HAP-1 (cell line): ENCODE measurements at regions not wholly inside any gene's neighbourhood (a gene's known extent, or its start where the extent isn't known, plus 50 kb on each side); places are given as distances from the start of the nearest gene placed in this dataset.

Experiments used
- DNase-seq, 2 experiments: peaks; one replicate each; pipeline ENCODE4 v3.0.0-alpha.2; 2016 to 2020; ENCODE audit warnings: low spot score in 2 of 2
- H3K27me3 ChIP-seq: fragments of 250-450 bp; sonication (Bioruptor Pico); 2 replicates; pipeline ENCODE4 v1.5.1; 2020; ENCODE audit warnings: low read depth, mild to moderate bottlenecking, moderate library complexity
- H3K36me3 ChIP-seq: fragments of 250-450 bp; sonication (Bioruptor Pico); replicated peaks from 2 replicates; pipeline ENCODE4 v1.5.1; 2020; ENCODE audit warnings: mild to moderate bottlenecking
- H3K4me1 ChIP-seq: fragments of 250-450 bp; sonication (Bioruptor Pico); 2 replicates; pipeline ENCODE4 v1.5.1; 2020; ENCODE audit warnings: mild to moderate bottlenecking
- H3K4me3 ChIP-seq: fragments of 250-450 bp; sonication (Bioruptor Pico); 2 replicates; pipeline ENCODE4 v1.5.1; 2020; ENCODE audit warnings: mild to moderate bottlenecking, moderate library complexity
- H3K9me3 ChIP-seq: fragments of 250-450 bp; sonication (Bioruptor Pico); 2 replicates; pipeline ENCODE4 v1.5.1; 2020; ENCODE audit warnings: mild to moderate bottlenecking, moderate library complexity
- in situ Hi-C: fragments of 300-500 bp; cut with MboI; formaldehyde crosslinking; loops from 3 replicates; pipeline ENCODE4 v1.14.3; 2020; ENCODE audit warnings: low sequenced_read_pairs, inconsistent platforms, mixed read lengths

DNA sequence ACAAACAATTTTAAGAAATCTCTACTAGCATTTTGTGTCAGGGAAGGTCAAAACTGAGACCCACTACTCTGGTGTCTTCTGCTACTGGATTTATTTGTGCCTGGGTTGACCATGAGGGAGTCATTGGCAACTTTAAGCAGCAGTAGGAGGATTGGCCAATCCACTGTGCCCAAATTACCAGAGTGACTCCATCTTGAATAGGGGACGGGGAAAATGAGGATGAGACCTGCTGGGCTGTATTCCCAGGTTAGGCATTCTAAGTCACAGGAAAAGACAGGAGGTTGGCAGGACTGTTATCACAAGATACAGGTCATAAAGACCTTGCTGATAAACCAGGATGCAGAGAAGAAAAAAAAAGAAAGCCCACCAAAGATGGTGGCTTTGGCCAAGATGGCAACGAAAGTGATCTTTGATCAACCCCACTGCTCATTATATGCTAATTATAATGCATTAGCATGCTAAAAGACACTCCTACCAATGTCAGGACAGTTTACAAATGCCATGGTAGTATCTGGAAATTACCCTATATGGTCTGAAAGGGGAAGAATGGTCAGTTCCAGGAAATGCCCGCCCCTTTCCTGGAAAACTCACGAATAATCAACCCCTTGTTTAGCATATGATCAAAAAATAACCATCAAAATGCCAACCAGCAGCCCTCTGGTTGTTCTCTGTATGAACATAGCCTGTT, 200.9 kb downstream of the LTN1 start:
- no peaks in the 10 kb centered on the region for H3K4me1 ChIP-seq
- DNase-seq = no peak
- in situ Hi-C loops = no loop called here
- H3K9me3 ChIP-seq = no peaks in the 10 kb centered on the region
- no peaks in the 10 kb centered on the region for H3K27me3 ChIP-seq
- H3K36me3 ChIP-seq = no peaks in the 10 kb centered on the region
- H3K4me3 ChIP-seq = no peak overlapping the region

DNA sequence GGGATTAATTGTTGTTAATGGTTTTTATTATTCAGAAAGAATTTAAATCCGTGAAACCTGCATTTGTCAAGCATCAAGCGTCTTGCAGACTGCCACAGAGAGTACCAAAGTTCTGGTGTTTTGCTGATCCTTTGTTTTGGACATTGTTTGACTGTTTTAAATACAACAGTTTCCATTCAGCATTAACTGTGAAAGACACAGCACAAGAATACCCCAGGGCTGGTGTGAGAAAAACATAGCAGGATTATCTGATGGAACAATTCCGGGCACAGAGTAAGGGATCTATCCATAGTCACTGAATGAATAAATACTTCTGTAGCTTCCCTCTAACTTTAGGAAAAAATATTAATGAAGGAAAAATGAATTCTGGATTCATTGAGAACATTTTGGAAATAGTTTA, 202.3 kb downstream of the LTN1 start:
- no peaks in the 10 kb centered on the region for H3K36me3 ChIP-seq
- no peak for DNase-seq
- no peaks in the 10 kb centered on the region for H3K27me3 ChIP-seq
- H3K4me1 ChIP-seq = no peaks in the 10 kb centered on the region
- in situ Hi-C loops = no loop called here
- no peak overlapping the region for H3K4me3 ChIP-seq
- H3K9me3 ChIP-seq = no peaks in the 10 kb centered on the region

DNA sequence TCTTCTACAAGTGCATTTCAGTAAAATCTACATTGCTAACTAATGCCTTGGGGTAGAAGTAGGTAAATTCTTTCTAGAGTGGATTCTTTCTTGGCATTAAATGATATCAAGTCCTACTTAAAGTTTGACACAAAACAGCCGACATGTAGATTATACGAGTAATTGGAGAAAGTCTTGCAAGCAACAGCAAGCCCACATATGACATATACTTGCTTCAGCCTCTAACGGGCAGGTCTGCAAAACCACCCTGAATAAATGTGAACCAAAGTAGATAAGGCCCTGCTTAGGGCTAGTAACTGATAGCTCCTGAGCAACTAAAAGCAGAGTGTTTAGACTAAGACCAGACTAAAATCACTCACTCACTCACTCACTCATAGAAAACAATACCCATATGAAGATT, 203.2 kb downstream of the LTN1 start:
- H3K4me1 ChIP-seq = no peaks in the 10 kb centered on the region
- no peaks in the 10 kb centered on the region for H3K36me3 ChIP-seq
- H3K4me3 ChIP-seq = no peak overlapping the region
- no peaks in the 10 kb centered on the region for H3K9me3 ChIP-seq
- H3K27me3 ChIP-seq = no peaks in the 10 kb centered on the region
- in situ Hi-C loops = no loop called here
- DNase-seq = no peak

DNA sequence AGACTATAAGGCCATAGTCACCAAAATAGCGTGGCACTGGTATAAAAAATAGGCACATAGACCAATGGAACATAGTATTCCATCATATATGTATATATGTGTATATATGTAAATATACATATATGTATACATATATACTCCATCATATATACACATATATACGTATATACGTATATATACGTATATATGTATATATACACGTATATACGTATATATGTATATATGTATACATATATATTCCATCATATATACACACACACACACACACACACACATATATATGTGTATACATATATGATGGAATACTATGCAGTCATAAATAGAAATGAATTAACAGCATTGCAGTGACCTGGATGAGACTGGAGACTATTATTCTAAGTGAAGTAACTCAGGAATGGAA, 204.6 kb downstream of the LTN1 start:
- Histone ChIP-seq H3K36me3 (no peaks in the 10 kb centered on the region), H3K9me3 (no peaks in the 10 kb centered on the region), H3K4me1 (no peaks in the 10 kb centered on the region), H3K27me3 (no peaks in the 10 kb centered on the region), H3K4me3 (no peak overlapping the region)
- in situ Hi-C loops = no loop called here
- no peak for DNase-seq

DNA sequence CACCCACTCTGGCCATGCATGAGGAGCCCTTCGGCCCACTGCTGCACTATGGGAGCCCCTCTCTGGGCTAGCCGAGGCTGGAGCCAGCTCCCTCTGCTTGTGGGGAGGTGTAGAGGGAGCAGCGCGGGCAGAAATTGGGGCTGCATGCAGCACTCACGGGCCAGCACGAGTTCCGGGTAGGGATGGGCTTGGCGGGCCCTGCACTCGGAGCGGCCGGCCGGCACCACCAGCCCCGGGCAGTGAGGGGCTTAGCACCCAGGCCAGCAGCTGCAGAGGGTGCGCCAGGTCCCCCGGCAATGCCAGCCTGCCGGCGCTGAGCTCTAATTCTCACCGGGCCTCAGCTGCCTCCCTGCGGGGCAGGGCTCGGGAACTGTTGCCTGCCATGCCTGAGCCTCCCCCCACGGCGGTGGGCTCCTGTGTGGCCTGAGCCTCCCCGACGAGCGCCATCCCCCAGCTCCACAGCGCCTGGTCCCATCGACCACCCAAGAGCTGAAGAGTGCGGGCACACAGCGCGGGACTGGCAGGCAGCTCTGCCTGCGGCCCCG, 209.0 kb downstream of the LTN1 start:
- in situ Hi-C loops = no loop called here
- Histone ChIP-seq H3K36me3 (no peaks in the 10 kb centered on the region), H3K4me3 (no peak overlapping the region), H3K4me1 (no peaks in the 10 kb centered on the region), H3K9me3 (no peaks in the 10 kb centered on the region), H3K27me3 (no peaks in the 10 kb centered on the region)
- DNase-seq = no peak

DNA sequence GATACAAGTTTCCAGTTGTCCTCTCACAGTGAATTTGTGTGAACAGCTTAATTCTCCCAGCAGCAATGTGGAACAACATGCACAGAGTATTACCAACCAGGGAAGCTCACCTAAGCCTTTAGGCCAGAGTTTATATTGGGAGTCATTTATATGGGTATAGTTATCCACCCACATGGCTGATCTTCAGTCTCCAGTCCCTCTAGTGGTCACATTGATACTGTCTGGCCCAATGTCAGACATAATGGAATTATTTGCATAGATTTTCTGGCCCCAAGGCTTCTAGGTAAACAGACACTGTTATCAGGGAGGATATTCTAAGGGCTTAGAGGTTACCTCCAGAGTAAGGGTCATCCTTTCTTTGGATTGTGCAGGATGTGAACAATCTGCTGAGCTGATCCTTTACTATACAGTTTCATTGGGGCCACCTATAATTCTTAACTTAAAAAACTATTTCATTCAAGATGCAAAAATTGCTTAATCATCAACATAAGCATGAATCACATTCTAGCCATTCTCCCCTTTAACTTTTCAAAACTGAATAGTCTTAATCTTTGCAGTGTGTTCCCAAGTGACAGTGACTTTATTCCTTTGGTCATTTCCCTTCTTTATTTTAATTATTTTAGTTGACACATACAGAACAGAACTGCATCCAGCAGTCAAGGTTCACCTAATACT, 210.9 kb downstream of the LTN1 start:
- Histone ChIP-seq H3K27me3 (no peaks in the 10 kb centered on the region), H3K9me3 (no peaks in the 10 kb centered on the region), H3K4me3 (no peak overlapping the region), H3K36me3 (no peaks in the 10 kb centered on the region), H3K4me1 (no peaks in the 10 kb centered on the region)
- peak in 1 of 2 experiments; percentile 17 for DNase-seq
- in situ Hi-C loops = no loop called here

DNA sequence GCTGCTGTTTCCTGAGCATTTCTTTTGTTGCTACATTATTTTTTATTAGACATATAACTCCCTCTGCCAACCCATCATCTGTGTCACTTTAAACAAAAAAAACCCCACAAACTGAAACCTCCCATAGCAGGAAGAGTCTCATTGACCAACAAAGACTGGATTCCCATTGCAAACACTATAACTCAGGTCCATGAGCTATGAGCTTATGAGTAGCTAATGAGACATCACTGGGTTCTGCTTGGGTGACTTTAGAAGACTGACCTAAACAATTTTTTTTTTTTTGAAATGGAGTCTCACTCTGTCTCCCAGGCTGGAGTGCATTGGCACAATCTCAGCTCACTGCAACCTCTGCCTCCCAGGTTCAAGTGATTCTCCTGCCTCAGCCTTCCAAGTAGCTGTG, 212.8 kb downstream of the LTN1 start:
- no peak for DNase-seq
- no peaks in the 10 kb centered on the region for H3K27me3 ChIP-seq
- in situ Hi-C loops = no loop called here

DNA sequence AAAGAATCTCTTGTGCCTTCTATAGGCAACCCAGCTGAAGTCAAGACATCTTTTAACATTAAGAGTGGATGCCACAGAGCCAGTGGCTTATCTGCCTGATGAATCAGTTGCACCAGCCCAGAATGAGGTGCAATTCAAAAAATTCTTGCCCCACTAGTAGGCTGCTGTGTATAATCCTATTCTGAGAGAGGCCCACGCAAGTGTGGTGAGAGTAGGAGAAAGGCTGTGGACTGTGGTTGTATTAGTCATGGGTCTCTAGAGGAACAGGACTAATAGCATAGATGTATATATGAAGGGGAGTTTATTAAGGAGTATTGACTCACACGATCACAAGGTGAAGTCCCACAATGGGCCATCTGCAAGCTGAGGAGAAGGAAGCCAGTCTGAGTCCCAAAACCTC, 216.4 kb downstream of the LTN1 start:
- H3K4me1 ChIP-seq = no peaks in the 10 kb centered on the region
- no peak for DNase-seq
- H3K9me3 ChIP-seq = no peaks in the 10 kb centered on the region
- H3K36me3 ChIP-seq = no peaks in the 10 kb centered on the region
- no peak overlapping the region for H3K4me3 ChIP-seq
- H3K27me3 ChIP-seq = no peaks in the 10 kb centered on the region
- in situ Hi-C loops = no loop called here

More for the DNA sequence above, 212.8 kb downstream of the LTN1 start:
- Histone ChIP-seq H3K9me3 (no peaks in the 10 kb centered on the region), H3K4me3 (no peak overlapping the region), H3K4me1 (no peaks in the 10 kb centered on the region), H3K36me3 (no peaks in the 10 kb centered on the region)

DNA sequence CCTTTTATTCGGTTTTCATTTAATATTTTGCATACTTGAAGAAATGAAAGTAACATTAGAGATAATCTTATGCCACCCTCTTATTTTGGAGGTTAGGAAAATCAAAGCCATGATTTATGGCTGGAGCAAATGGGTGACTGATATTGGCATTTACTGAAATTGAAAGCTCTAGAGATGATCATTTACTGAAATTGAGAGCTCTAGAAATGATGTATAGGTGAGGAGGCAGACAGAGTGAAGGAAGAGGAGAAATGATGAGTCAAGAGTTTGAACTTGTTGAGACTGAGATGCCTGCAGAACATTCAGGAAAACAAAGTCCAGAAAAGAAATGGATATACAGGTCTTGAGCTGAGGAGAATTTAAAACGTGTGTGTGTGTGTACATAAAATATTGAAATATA, 217.6 kb downstream of the LTN1 start:
- no peaks in the 10 kb centered on the region for H3K36me3 ChIP-seq
- H3K4me3 ChIP-seq = no peak overlapping the region
- H3K9me3 ChIP-seq = no peaks in the 10 kb centered on the region
- no peak for DNase-seq
- H3K4me1 ChIP-seq = no peaks in the 10 kb centered on the region
- in situ Hi-C loops = no loop called here
- H3K27me3 ChIP-seq = no peaks in the 10 kb centered on the region

DNA sequence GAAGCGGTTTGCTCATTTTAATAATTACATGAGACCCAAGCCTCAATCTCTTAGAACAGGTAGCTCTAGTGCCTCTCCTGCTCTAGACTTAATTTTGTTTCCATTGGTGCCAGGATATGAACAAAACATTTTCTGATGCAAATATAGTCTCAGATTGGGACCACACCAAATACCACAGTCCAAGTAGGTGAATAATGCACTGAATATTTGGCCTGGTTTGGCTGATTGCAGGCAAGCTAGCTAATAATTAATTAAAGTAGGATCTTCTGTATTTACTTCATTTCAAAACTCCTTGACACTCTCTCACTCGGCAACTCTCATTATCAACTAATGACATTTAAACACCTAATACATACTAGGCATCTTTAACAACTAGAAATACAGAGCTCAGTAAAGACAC, 219.6 kb downstream of the LTN1 start:
- in situ Hi-C loops = no loop called here
- no peaks in the 10 kb centered on the region for H3K27me3 ChIP-seq
- DNase-seq = no peak
- no peaks in the 10 kb centered on the region for H3K4me1 ChIP-seq
- H3K36me3 ChIP-seq = no peaks in the 10 kb centered on the region
- no peak overlapping the region for H3K4me3 ChIP-seq
- no peaks in the 10 kb centered on the region for H3K9me3 ChIP-seq

DNA sequence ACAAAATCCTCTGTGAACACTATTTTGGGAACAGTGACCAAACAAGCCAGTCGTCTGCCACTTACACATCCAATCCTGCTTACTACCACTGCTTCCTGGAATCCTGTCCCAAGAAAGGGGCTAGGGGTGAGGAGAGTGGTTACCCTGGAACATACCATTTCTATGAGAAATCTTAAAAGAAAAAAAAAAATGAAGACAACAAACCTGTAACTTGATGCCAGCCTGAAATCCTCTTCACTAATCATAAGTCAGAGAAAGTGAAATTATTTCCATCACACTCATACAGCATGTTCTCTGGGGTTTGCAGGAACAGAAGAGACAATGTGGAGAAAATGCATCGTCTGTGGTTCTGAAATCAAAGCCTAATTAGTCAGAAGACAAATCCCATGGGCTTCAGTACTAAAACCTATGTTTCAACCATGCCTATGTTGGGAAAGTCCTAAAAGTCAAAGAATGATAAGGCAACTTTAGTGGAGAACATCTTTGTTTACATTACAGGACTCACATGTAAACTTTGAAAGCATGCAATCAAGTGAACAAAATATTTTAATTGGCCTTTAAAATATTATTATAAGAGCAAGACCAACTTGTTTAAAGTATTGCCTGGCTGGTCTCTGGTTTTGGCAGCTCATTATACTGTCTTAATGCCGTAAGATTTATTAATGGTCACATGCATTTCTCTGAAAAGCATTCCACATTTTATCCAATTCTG, 220.7 kb downstream of the LTN1 start:
- H3K36me3 ChIP-seq = no peaks in the 10 kb centered on the region
- no peaks in the 10 kb centered on the region for H3K9me3 ChIP-seq
- H3K27me3 ChIP-seq = no peaks in the 10 kb centered on the region
- no peaks in the 10 kb centered on the region for H3K4me1 ChIP-seq
- no peak for DNase-seq
- in situ Hi-C loops = no loop called here
- no peak overlapping the region for H3K4me3 ChIP-seq

DNA sequence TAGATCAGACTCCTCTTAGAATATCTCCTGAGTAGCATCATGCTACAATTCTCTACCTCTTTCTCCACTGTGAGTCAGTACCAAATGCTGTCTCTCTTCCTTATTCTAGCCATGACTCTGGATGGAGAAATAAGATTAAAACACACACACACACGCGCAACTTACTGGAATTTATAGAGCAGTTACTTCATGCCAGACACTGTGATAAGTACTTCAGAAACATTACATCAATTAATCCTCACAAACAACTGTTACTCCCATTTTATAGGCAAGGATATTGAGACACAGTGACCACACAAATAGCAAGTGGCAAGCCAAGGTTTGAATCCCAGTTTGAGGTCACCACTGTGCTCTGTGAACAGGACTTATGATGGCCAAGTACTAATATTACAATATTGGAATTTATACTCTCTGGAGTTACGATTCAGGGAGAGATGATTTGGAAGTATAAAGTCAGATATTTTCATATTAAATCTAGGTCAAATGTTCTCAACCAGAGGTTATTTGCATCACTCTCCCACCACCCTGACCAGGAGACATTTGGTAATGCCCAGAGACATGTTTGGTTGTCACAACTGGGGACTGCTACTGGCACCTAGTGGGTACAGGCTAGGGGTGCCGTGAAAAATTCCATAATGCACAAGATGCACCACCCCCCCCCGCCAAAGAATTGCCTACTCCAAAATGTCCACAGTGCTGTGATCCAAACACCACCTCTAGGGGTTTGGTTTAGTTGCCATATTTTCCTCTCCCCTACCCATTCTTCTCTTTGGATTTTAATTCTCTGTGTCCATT, 221.6 kb downstream of the LTN1 start:
- DNase-seq = no peak
- no peaks in the 10 kb centered on the region for H3K36me3 ChIP-seq
- H3K4me3 ChIP-seq = no peak overlapping the region

DNA sequence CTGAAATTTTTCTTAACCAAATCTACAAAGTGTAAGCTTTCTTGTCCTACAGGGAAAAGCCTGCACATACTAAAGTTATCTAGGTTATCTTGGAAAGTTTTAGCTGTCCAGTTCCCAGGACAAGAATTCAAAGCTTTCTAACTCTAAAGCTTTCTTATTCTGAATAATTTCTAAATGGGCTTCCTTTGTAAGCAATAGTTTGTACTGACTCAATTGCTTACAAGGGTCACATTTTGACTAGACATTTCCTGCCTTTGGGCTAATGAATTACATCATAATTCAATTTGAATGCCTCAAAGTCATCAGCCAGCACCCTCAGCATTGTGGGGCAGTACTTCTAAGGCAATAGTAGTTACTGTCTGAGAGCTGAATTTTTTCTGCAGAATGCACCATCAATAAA, 223.0 kb downstream of the LTN1 start:
- Histone ChIP-seq H3K36me3 (no peaks in the 10 kb centered on the region), H3K4me1 (no peaks in the 10 kb centered on the region), H3K9me3 (no peaks in the 10 kb centered on the region), H3K27me3 (no peaks in the 10 kb centered on the region), H3K4me3 (no peak overlapping the region)
- in situ Hi-C loops = no loop called here
- DNase-seq = no peak

More for the DNA sequence above, 221.6 kb downstream of the LTN1 start:
- in situ Hi-C loops = no loop called here
- H3K4me1 ChIP-seq = no peaks in the 10 kb centered on the region
- no peaks in the 10 kb centered on the region for H3K27me3 ChIP-seq
- H3K9me3 ChIP-seq = no peaks in the 10 kb centered on the region
